Mucosa of descending colon (tissue), 3 donors: ENCODE measurements at regions not wholly inside any gene's neighbourhood (a gene's known extent, or its start where the extent isn't known, plus 50 kb on each side); places are given as distances from the start of the nearest gene placed in this dataset.

Experiments
- ATAC-seq: fragments of 200-7000 bp; cut with Tn5 transposase; one replicate; pipeline ENCODE4 v1.9.1; 2020; ENCODE audit warnings: mild to moderate bottlenecking, moderate library complexity
- DNase-seq, 3 donors: peaks; one replicate each; pipeline ENCODE4 v3.0.0-alpha.2; 2020
- H3K36me3 ChIP-seq: fragments of 200-600 bp; one replicate; pipeline ENCODE4 v1.8.0; 2021; ENCODE audit warnings: low read depth, mild to moderate bottlenecking
- H3K4me1 ChIP-seq: fragments of 200-600 bp; one replicate; pipeline ENCODE4 v1.8.0; 2021; ENCODE audit warnings: low read depth, mild to moderate bottlenecking
- H3K4me3 ChIP-seq: fragments of 200-600 bp; one replicate; pipeline ENCODE4 v1.8.0; 2021; ENCODE audit warnings: mild to moderate bottlenecking
- H3K9me3 ChIP-seq: fragments of 200-600 bp; one replicate; pipeline ENCODE4 v1.8.0; 2021; ENCODE audit warnings: mild to moderate bottlenecking
- intact Hi-C, 2 donors: fragments of 100-400 bp; cut with DNase I in 1 of 2; cut with micrococcal nuclease in 1 of 2; formaldehyde crosslinking; loops; one replicate each; pipeline versions ENCODE4 v1.11.0 to v1.11.1; 2022; cut with DNase I, micrococcal nuclease
- TF ChIP-seq, protein P1 (sequence below): fragments of 200-600 bp; IDR thresholded peaks from one replicate; pipeline ENCODE4 v1.8.0; 2022; ENCODE audit warnings: antibody characterized with exemption, mild to moderate bottlenecking
- donor health status: DM: no; HTN: no; CAD: no; lungs with moderate emphysema.
- donor health status: DM: no; HTN: no; CAD: no.
- donor health status: DM: no; HTN: yes; CAD: no.

DNA sequence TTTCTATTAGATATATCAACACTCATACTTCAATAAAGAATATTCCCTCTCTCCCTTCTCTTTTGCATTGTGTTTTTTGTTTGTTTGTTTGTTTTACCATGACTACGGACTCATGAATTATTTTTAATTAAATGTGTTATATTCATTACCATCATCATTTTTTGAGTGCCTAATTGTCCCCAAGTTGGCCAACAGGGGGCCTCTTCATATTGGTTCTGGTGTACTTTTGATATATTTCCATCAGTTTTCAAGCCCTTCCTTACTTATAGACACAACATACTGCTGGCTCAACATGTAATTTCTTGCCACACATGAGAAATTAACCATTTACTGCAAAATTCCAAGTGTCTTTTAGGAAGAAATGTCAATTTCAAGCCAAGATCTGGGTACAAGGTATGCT is 54.5 kb upstream of the GPC6 start:
- H3K9me3 ChIP-seq = no peaks in the 10 kb centered on the region
- no peaks in the 10 kb centered on the region for H3K4me1 ChIP-seq
- TF ChIP-seq, protein P1, sequence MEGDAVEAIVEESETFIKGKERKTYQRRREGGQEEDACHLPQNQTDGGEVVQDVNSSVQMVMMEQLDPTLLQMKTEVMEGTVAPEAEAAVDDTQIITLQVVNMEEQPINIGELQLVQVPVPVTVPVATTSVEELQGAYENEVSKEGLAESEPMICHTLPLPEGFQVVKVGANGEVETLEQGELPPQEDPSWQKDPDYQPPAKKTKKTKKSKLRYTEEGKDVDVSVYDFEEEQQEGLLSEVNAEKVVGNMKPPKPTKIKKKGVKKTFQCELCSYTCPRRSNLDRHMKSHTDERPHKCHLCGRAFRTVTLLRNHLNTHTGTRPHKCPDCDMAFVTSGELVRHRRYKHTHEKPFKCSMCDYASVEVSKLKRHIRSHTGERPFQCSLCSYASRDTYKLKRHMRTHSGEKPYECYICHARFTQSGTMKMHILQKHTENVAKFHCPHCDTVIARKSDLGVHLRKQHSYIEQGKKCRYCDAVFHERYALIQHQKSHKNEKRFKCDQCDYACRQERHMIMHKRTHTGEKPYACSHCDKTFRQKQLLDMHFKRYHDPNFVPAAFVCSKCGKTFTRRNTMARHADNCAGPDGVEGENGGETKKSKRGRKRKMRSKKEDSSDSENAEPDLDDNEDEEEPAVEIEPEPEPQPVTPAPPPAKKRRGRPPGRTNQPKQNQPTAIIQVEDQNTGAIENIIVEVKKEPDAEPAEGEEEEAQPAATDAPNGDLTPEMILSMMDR = no peak
- DNase-seq (no peak), ATAC-seq (no peak)
- intact Hi-C loops = no loop called here
- no peak overlapping the region for H3K4me3 ChIP-seq
- no peaks in the 10 kb centered on the region for H3K36me3 ChIP-seq

- ATAC-seq = no peak
- Histone ChIP-seq H3K36me3 (no peaks in the 10 kb centered on the region), H3K4me1 (no peaks in the 10 kb centered on the region), H3K4me3 (no peak overlapping the region), H3K9me3 (no peaks in the 10 kb centered on the region)
- TF ChIP-seq, protein P1 = no peak
- intact Hi-C loops = no loop called here
- no peak for DNase-seq
Observed at GRCh38 chr13:93173654-93174053, 53.0 kb upstream of the GPC6 start.

DNA sequence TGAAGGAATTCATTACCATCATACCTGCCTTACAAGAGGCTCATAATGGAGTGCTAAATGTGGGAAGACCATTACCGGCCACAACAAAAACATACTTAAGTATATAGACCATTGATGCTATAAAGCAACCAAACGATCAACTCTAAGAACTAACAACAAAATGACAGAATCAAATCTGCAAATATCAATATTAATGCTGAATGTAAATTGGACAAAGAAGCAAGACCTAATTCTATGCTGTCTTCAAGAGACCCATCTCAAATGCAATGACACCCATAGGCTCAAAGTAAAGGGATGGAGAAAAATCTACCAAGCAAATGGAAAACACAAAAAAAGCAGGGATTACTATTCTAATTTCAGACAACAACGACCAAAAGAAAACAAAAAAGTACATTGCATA is 52.3 kb upstream of the GPC6 start:
- no peak for ATAC-seq
- Histone ChIP-seq H3K36me3 (no peaks in the 10 kb centered on the region), H3K4me3 (no peak overlapping the region), H3K9me3 (no peaks in the 10 kb centered on the region), H3K4me1 (no peaks in the 10 kb centered on the region)
- intact Hi-C loops = no loop called here
- TF ChIP-seq, protein P1 = no peak
- no peak for DNase-seq
